Mesendoderm (in vitro differentiated cells): ENCODE measurements at regions not wholly inside any gene's neighbourhood (a gene's known extent, or its start where the extent isn't known, plus 50 kb on each side); places are given as distances from the start of the nearest gene placed in this dataset.
"Not testable (repeated sequence)": the region's sequence is repeated elsewhere in the genome, so short reads cannot be mapped to it uniquely, and the experiment has no call there.

Source experiments
- DNase-seq: peaks from one replicate; pipeline ENCODE4 v3.0.0; 2013
- H2AK5ac ChIP-seq: 2 replicates; pipeline ENCODE4 v1.6.1; 2013; ENCODE audit warnings: low read length, inconsistent platforms
- H2BK120ac ChIP-seq: 2 replicates; pipeline ENCODE4 v1.6.1; 2013; ENCODE audit warnings: low read depth, mild to moderate bottlenecking, low read length, moderate library complexity, mixed read lengths
- H2BK15ac ChIP-seq: replicated peaks from 2 replicates; pipeline ENCODE4 v1.6.1; 2013; ENCODE audit warnings: low read depth, mild to moderate bottlenecking, moderate library complexity
- H2BK5ac ChIP-seq: 2 replicates; pipeline ENCODE4 v1.6.1; 2013; ENCODE audit warnings: low read length, inconsistent platforms
- H3K18ac ChIP-seq: 2 replicates; pipeline ENCODE4 v1.6.1; 2013; ENCODE audit warnings: mild to moderate bottlenecking, low read length, mixed read lengths
- H3K23ac ChIP-seq: one replicate; pipeline ENCODE4 v1.6.1; 2013; ENCODE audit warnings: low read length
- H3K27ac ChIP-seq: 2 replicates; pipeline ENCODE4 v1.5.1; 2013; ENCODE audit warnings: low read depth, mild to moderate bottlenecking, inconsistent platforms, low read length, moderate library complexity
- H3K27me3 ChIP-seq: 2 replicates; pipeline ENCODE4 v1.6.1; 2013; ENCODE audit warnings: low read length, control low read depth, mild to moderate bottlenecking, inconsistent platforms; ENCODE audit not compliant: insufficient read depth, poor library complexity
- H3K36me3 ChIP-seq: 2 replicates; pipeline ENCODE4 v1.6.1; 2013; ENCODE audit warnings: low read length, inconsistent platforms; ENCODE audit not compliant: control insufficient read depth, insufficient read depth
- H3K4ac ChIP-seq: one replicate; pipeline ENCODE4 v1.6.1; 2013; ENCODE audit warnings: low read depth, mild to moderate bottlenecking, low read length, moderate library complexity
- H3K4me1 ChIP-seq: 2 replicates; pipeline ENCODE4 v1.6.1; 2013; ENCODE audit warnings: low read depth, low read length, inconsistent platforms; ENCODE audit not compliant: control insufficient read depth
- H3K4me2 ChIP-seq: 2 replicates; pipeline ENCODE4 v1.6.1; 2013; ENCODE audit warnings: low read length
- H3K4me3 ChIP-seq: 2 replicates; pipeline ENCODE4 v1.5.1; 2013; ENCODE audit warnings: mild to moderate bottlenecking, low read length
- H3K56ac ChIP-seq: one replicate; pipeline ENCODE4 v1.6.1; 2013; ENCODE audit warnings: low read length
- H3K79me1 ChIP-seq: 2 replicates; pipeline ENCODE4 v1.6.1; 2013; ENCODE audit warnings: low read length, inconsistent platforms
- H3K79me2 ChIP-seq: 2 replicates; pipeline ENCODE4 v1.6.1; 2013; ENCODE audit warnings: mild to moderate bottlenecking, low read length; ENCODE audit not compliant: control insufficient read depth, insufficient read depth
- H3K9ac ChIP-seq: 2 replicates; pipeline ENCODE4 v1.6.1; 2013; ENCODE audit warnings: low read length, inconsistent platforms
- H4K5ac ChIP-seq: one replicate; pipeline ENCODE4 v1.6.1; 2013; ENCODE audit warnings: low read length
- H4K8ac ChIP-seq: one replicate; pipeline ENCODE4 v1.6.1; 2013; ENCODE audit warnings: low read depth, mild to moderate bottlenecking, control low read depth, low read length, moderate library complexity
- WGBS: extraction: QIAGEN DNeasy Blood & Tissue Kit; methylation state at CpG from one replicate; pipeline ENCODE4 v1.1.7; 2013; ENCODE audit warnings: low lambda C conversion rate, missing lambda C conversion rate; ENCODE audit not compliant: insufficient coverage; ENCODE audit errors: extremely low coverage; 5-methylcytosine and 5-hydroxymethylcytosine counted together

DNA sequence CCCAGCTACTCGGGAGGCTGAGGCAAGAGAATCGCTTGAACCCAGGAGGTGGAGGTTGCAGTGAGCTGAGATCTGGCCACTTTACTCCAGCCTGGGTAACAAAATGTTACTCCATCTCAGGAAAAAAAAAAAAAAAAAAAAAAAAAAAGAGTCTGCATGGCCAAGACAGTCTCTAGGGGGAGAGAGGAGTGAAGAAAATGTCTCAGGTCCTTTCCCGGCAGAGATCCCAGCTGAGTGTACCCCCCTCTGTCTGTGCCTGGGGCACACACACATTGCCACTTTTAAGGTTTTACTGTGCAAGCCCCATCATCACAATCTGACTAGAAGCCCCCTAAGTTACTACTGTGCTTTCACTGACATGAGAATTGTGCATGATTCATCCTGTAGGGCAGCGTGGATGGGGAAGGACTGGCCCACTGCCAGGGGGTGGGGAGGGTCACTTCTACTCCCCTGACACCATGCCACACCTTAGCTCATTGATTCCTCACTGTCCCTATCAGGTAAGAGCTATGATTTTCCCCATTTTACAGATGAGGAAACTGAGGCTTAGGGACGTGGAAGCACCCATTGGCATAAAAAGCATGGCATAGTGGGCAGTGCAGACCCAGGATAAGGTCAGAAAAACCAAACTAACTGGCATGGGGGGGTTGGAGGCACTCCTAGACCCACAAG, 102.3 kb upstream of the LARP1 start:
- no peak overlapping the region for H2BK120ac ChIP-seq
- no peak overlapping the region for H3K27ac ChIP-seq
- no peak overlapping the region for H3K4me2 ChIP-seq
- no peak for DNase-seq
- H3K4me3 ChIP-seq: no peak overlapping the region
- H3K4me1 ChIP-seq: no peaks in the 10 kb centered on the region
- no peak overlapping the region for H3K4ac ChIP-seq
- no peak overlapping the region for H3K18ac ChIP-seq
- H3K79me2 ChIP-seq: no peaks in the 10 kb centered on the region
- no peaks in the 10 kb centered on the region for H3K36me3 ChIP-seq
- no peak overlapping the region for H2AK5ac ChIP-seq
- no peak overlapping the region for H2BK15ac ChIP-seq
- H4K8ac ChIP-seq: no peak overlapping the region
- no peak overlapping the region for H2BK5ac ChIP-seq
- H3K56ac ChIP-seq: no peak overlapping the region
- no peak overlapping the region for H3K9ac ChIP-seq
- no peak overlapping the region for H3K23ac ChIP-seq
- H4K5ac ChIP-seq: no peak overlapping the region
- no peaks in the 10 kb centered on the region for H3K79me1 ChIP-seq
- H3K27me3 ChIP-seq: no peaks in the 10 kb centered on the region
- WGBS: no CpG with 5 or more reads among the region's 5 CpGs

GRCh38 chr5:154651795-154652194, 103.4 kb upstream of the LARP1 start:
- H3K4me3 ChIP-seq, H3K27ac ChIP-seq, H2AK5ac ChIP-seq, H3K79me2 ChIP-seq, H4K8ac ChIP-seq, H3K36me3 ChIP-seq, H3K4me2 ChIP-seq, H2BK120ac ChIP-seq, H4K5ac ChIP-seq, H3K4me1 ChIP-seq, H2BK15ac ChIP-seq, H3K56ac ChIP-seq, H3K27me3 ChIP-seq, H3K4ac ChIP-seq, H3K79me1 ChIP-seq, DNase-seq, H2BK5ac ChIP-seq, H3K9ac ChIP-seq, H3K18ac ChIP-seq, H3K23ac ChIP-seq: not testable (repeated sequence)
- WGBS: no CpG with 5 or more reads among the region's 5 CpGs

- no peaks in the 10 kb centered on the region for H3K36me3 ChIP-seq
- no peaks in the 10 kb centered on the region for H3K4me1 ChIP-seq
- H3K9ac ChIP-seq: no peak overlapping the region
- H3K4me2 ChIP-seq: no peak overlapping the region
- H2BK5ac ChIP-seq: no peak overlapping the region
- no peak overlapping the region for H3K4me3 ChIP-seq
- no peak overlapping the region for H2AK5ac ChIP-seq
- H3K27me3 ChIP-seq: no peaks in the 10 kb centered on the region
- H3K18ac ChIP-seq: no peak overlapping the region
- H4K5ac ChIP-seq: no peak overlapping the region
- WGBS: no CpG with 5 or more reads among the region's 9 CpGs
- no peak overlapping the region for H3K56ac ChIP-seq
- H3K23ac ChIP-seq: no peak overlapping the region
- no peaks in the 10 kb centered on the region for H3K79me2 ChIP-seq
- no peak overlapping the region for H3K27ac ChIP-seq
- no peak overlapping the region for H4K8ac ChIP-seq
- no peaks in the 10 kb centered on the region for H3K79me1 ChIP-seq
- H2BK15ac ChIP-seq: no peak overlapping the region
- no peak overlapping the region for H2BK120ac ChIP-seq
- peak; percentile 49 for DNase-seq
- H3K4ac ChIP-seq: no peak overlapping the region
Observed at GRCh38 chr5:154648706-154649105, 106.5 kb upstream of the LARP1 start.

DNA sequence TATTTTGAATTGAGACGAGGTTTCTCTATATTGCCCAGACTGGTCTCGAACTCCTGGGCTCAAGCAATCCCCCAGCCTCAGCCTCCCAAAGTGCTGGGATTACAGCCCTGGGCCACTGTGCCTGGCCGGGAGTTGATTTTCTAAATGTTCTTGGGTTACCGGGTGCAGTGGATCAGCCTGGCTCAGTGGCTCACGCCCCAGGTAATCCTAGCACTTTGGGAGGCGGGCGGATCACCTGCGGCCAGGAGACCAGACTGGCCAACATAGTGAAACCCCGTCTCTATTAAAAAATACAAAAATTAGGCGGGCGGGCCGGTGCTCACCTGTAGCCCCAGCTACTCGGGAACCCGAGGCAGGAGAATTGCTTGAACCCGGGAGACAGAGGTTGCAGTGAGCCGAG, 106.9 kb upstream of the LARP1 start:
- Histone ChIP-seq H3K4me1 (no peaks in the 10 kb centered on the region), H3K23ac (no peak overlapping the region), H4K5ac (no peak overlapping the region), H3K27me3 (no peaks in the 10 kb centered on the region), H3K9ac (no peak overlapping the region), H3K79me2 (no peaks in the 10 kb centered on the region), H3K36me3 (no peaks in the 10 kb centered on the region), H4K8ac (no peak overlapping the region), H3K56ac (no peak overlapping the region), H3K4me2 (no peak overlapping the region), H2AK5ac (no peak overlapping the region), H3K4me3 (no peak overlapping the region), H3K79me1 (no peaks in the 10 kb centered on the region), H2BK5ac (no peak overlapping the region), H3K27ac (no peak overlapping the region), H2BK120ac (no peak overlapping the region), H3K4ac (no peak overlapping the region), H3K18ac (no peak overlapping the region), H2BK15ac (no peak overlapping the region)
- no peak for DNase-seq
- WGBS: no CpG with 5 or more reads among the region's 16 CpGs

- H3K56ac ChIP-seq: peak overlapping the region; percentile 87
- no peaks in the 10 kb centered on the region for H3K27me3 ChIP-seq
- no peak overlapping the region for H2BK120ac ChIP-seq
- no peak overlapping the region for H3K27ac ChIP-seq
- H4K8ac ChIP-seq: no peak overlapping the region
- peak overlapping the region; percentile 65 for H3K9ac ChIP-seq
- peak; percentile 25 for DNase-seq
- no peak overlapping the region for H3K23ac ChIP-seq
- no peak overlapping the region for H2AK5ac ChIP-seq
- H3K4me3 ChIP-seq: peak overlapping the region; percentile 16
- H3K4me1 ChIP-seq: no peaks in the 10 kb centered on the region
- H3K18ac ChIP-seq: no peak overlapping the region
- WGBS: no CpG with 5 or more reads among the region's 6 CpGs
- H3K79me1 ChIP-seq: no peaks in the 10 kb centered on the region
- no peak overlapping the region for H3K4ac ChIP-seq
- H3K79me2 ChIP-seq: no peaks in the 10 kb centered on the region
- no peak overlapping the region for H2BK15ac ChIP-seq
- no peak overlapping the region for H4K5ac ChIP-seq
- H3K4me2 ChIP-seq: peak overlapping the region; percentile 70
- H3K36me3 ChIP-seq: no peaks in the 10 kb centered on the region
- H2BK5ac ChIP-seq: no peak overlapping the region
Observed at GRCh38 chr5:154647761-154648145, 107.4 kb upstream of the LARP1 start.
